HG03139 (cell line): ENCODE measurements at regions not wholly inside any gene's neighbourhood (a gene's known extent, or its start where the extent isn't known, plus 50 kb on each side); places are given as distances from the start of the nearest gene placed in this dataset.

Source experiments
- ATAC-seq: cut with Tn5 transposase; IDR thresholded peaks from one replicate; pipeline ENCODE4 v1.9.1; 2021; ENCODE audit not compliant: unreplicated experiment

DNA sequence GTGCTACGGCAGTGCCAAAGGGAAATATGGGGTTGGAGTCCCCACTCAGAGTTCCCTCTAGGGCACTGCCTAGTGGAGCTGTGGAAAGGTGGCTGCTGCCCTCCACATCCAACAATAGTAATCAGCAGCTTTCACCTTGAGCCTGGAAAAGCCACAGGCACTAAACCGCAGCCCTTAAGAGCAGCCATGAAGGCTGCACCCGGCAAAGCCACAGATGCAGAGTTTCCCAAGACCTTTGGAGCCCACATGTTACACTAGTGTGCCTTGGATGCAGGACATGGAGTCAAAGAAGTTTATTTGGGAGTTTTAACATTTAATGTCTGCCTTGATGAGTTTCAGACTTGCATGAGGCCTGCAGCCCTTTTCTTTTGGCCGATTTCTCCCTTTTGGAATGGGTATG, 91.4 kb upstream of the HSF2 start:
- ATAC-seq: no peak

DNA sequence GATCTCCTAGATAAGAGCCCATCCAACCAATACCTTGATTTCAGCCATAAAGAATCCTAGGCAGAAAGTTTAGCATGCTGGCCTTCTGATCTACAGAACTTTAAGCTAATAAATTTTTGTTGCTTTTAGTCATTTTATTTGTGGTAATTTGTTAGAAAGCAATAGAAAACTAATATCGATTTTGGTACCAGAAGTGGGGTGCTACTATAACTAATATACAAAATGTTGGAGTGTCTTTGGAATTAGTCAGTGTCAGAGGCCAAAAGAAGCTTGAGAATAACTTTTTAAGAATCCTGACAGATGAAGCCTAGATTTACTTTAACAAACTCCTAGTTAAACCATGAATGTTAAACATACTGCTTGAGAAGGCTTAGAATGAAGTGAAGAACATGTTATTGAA, 83.6 kb upstream of the HSF2 start:
- ATAC-seq: no peak

GRCh38 chr6:122322824-122323223, 76.6 kb upstream of the HSF2 start:
- no peak for ATAC-seq

DNA sequence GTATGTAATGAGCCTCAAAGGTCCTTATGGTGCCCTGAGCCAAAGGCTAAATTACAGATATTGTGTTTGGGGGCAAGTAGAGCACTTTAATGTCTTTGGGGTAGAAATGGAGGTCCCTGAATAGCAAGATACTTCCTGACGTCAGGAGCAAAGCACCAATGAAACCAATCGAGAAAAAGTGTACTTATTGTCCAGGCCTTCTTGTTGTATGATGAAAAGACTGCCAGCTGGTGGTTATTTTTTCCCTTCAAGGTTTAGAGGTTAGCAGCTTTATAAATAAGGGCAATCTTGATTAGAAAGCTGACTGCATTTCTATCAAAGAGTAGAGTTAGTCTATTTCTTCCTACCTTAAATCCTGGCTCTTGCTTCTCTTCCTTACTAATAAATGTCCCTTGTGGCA, 76.1 kb upstream of the HSF2 start:
- no peak for ATAC-seq

GRCh38 chr6:122330315-122330714, 69.1 kb upstream of the HSF2 start:
- ATAC-seq: no peak

GRCh38 chr6:122337645-122338044, 61.8 kb upstream of the HSF2 start:
- no peak for ATAC-seq

DNA sequence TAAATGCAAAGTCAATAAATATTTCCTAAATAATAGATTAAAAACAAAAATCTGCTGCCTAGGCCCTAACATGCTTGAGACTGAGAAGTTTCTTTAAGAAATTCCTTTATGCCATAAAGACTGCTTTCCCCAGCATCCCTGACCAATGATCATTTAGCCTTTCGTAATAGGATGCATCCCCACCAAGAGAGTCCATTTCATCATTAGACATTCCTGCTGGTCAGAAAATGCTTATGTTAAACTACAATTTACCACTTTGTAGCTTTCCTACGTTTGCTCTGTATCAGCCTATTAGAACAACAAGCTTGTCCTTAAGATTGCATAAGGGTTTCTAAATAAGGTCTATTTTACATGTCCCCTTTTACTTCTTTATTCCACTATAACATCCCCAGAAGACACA, 59.8 kb upstream of the HSF2 start:
- no peak for ATAC-seq

DNA sequence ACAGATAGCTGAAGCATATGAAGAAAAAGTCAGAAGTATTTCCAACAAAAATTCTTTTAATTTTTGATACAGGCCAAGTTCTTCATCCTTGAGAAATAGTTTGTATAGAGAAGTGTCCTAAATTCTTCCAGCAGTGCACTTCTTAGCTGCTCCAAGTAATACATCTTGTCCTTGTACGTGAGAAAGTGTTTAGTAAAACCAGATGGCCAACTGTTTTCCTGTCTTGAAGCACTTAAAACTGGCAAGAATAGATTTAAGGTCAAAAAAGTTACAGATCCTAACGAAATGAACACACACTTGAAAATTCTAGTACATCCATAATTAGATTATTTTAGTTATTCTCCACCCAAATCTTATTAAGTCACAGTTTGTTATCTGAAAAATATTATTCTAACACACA, 52.2 kb upstream of the HSF2 start:
- ATAC-seq: no peak

DNA sequence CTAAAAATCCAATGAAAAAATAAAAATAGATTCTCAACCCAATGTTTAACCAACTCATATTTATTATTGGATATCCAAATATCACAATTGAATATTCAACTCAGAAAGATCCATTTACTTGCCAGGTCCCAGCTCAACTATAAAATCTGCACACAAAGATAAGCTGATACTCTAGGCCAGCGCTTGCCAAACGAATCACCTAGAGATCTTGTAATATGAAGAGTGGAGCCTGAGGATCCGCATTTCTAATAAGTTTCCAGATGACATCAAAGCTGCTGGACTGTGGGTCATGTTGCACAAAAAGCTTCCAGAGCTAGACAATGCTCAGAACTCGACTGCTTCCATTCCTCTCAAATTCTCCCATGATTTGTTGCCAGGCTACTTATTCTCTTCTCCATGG, 51.7 kb upstream of the HSF2 start:
- no peak for ATAC-seq
